ENCODE measurements at regions not wholly inside any gene's neighbourhood (a gene's known extent, or its start where the extent isn't known, plus 50 kb on each side); places are given as distances from the start of the nearest gene placed in this dataset.

DNA sequence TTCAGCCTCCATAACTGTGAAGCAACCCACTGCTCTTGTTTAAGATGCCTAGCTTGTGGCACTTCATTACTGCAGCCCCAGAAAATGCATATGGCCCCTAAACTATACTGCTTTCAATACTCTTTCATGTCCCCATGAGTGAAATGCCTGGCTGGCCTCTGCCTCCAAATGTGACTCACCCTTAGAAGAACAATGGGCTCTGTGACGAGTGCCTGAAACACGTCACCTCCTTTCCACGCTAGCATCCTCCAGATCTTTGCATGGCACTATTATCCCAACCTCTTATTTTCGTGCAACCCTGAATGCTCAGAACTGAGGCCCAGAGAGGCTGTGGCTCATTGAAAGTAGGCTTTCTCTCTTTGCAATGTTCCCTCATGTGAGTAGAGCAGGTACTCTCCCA lies 233.1 kb downstream of the CBLN1 start:
- CTCF ChIA-PET = no interaction called here

DNA sequence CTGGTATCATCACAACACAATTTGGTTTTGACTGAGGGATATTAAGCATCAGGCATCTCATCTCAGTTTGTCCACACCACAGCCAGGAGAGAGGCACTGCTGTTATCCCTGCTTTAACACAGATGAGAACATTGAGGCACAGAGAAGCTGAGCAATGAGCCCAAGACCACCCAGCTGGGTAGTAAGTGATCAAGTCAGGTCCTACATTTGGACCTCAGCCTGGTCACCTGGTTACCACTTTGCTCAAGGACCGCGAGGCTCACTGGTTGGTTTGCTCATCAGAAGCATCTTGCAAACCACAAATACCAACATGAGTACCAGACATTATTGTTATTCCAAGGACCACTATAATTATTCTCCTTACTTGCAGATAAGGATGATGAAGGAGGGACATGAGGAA lies 245.5 kb downstream of the CBLN1 start:
- TF ChIP-seq, protein P1, sequence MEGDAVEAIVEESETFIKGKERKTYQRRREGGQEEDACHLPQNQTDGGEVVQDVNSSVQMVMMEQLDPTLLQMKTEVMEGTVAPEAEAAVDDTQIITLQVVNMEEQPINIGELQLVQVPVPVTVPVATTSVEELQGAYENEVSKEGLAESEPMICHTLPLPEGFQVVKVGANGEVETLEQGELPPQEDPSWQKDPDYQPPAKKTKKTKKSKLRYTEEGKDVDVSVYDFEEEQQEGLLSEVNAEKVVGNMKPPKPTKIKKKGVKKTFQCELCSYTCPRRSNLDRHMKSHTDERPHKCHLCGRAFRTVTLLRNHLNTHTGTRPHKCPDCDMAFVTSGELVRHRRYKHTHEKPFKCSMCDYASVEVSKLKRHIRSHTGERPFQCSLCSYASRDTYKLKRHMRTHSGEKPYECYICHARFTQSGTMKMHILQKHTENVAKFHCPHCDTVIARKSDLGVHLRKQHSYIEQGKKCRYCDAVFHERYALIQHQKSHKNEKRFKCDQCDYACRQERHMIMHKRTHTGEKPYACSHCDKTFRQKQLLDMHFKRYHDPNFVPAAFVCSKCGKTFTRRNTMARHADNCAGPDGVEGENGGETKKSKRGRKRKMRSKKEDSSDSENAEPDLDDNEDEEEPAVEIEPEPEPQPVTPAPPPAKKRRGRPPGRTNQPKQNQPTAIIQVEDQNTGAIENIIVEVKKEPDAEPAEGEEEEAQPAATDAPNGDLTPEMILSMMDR (IDR thresholded peaks at IDR 0.05; ENCODE audit: control extremely low read depth, extremely low read depth, low read depth, missing control alignments) = no peak

More for the DNA sequence above, 233.1 kb downstream of the CBLN1 start:
- TF ChIP-seq, protein P1 (IDR thresholded peaks at IDR 0.05; ENCODE audit: control extremely low read depth, extremely low read depth, low read depth, missing control alignments) = no peak
- no peak for DNase-seq (ENCODE audit: extremely low spot score)
- POLR2A ChIA-PET = no interaction called here

DNA sequence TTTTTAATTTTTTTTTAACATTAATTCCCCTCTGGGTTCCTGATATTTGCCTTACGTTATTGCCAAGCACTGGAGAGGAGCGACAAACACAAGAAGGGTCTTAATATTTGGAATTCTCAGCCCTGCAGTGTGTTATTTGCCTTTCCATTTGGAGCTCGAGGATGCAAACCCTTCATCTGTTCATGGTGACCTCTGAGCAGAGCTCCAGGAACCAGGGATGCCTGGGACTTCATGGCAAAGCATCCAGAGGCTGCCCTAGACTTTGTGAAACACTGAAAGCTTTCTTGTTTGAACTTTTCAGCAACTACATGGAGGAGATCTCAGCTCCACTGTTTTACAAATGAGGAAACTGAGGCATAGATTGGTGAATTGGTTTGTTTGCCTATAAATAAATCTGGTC lies 254.2 kb downstream of the CBLN1 start:
- POLR2A ChIA-PET = no interaction called here
- DNase-seq (ENCODE audit: extremely low spot score) = no peak
- TF ChIP-seq, protein P1 (IDR thresholded peaks at IDR 0.05; ENCODE audit: control extremely low read depth, extremely low read depth, low read depth, missing control alignments) = no peak
- CTCF ChIA-PET = interaction anchor here (2.2 kb wide), 1 partner anchor 9 kb away, joined by 8 read pairs; no protein-coding TSS in a partner anchor

More for the DNA sequence above, 245.5 kb downstream of the CBLN1 start:
- CTCF ChIA-PET = no interaction called here
- DNase-seq (ENCODE audit: extremely low spot score) = no peak
- POLR2A ChIA-PET = no interaction called here

DNA sequence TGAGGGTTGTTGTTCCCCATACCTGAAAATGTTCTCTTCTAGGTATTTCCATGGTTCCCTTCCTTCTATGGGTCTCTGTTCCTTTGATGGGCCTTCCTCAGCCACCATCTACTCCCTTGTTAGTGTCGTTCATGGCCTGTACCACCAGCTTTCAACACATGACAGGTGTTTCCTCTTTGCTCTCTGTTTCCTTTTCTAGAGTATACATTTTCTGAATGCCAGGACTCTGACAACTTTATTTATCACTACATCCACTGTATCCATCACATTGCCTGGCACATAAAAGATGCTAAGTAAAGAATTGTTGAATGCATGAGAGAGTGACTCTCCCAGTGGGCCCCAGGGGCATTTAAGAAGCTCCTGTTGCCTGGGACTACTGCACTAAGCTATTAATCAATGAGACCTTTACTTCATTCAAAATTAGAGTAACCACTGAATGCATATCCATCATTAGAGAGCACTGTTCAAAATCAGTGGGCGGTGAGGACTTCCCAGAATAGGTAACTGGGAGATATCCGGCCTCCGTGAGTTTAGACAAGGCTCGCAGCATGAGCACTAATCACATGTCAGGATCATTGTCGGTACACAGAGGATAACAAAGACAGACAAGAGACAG lies 255.0 kb downstream of the CBLN1 start:
- CTCF ChIA-PET = interaction anchor here (2.2 kb wide), 1 partner anchor 9 kb away, joined by 8 read pairs; no protein-coding TSS in a partner anchor
- DNase-seq (ENCODE audit: extremely low spot score) = no peak
- POLR2A ChIA-PET = no interaction called here
- TF ChIP-seq, protein P1 (IDR thresholded peaks at IDR 0.05; ENCODE audit: control extremely low read depth, extremely low read depth, low read depth, missing control alignments) = no peak

DNA sequence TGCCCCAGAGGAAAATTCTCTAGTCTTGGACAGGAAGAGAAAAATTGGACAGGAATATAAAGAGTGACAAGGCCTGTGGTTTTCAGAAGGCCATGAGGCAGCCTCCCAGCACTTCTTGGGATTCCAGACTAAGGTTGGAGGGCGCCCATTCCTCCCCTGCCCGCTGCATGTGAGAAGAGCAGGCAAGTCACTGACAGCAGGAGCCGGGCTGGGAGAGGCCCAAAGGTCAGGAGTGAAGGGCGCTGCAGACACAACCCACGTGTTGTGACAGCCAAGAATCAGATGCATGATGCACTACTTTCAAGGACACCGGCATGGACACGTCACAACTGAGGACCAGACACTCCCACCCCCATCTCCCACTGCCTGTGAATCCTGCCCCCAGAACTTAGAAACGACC lies 256.7 kb downstream of the CBLN1 start:
- ChIA-PET POLR2A (no interaction called here), CTCF (no interaction called here)
- TF ChIP-seq, protein P1 (IDR thresholded peaks at IDR 0.05; ENCODE audit: control extremely low read depth, extremely low read depth, low read depth, missing control alignments) = no peak

DNA sequence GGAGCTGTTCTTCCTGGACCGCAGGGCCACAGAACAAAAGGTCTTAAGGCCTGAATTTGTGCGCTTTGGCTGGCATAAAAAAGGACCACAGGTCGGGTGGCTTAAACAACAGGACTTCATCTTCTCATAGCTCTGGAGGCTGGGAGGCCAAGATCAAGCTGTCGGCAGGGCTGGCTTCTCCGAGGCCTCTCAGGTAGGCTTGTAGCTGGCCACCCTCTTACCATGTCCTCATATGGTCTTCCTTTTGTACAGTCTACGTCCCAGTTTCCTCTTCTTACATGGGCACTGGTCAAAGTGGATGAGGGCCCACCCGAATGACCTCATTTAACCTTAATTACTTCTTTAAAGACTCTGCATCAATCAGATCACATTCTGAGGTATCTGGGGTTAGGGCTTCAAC lies 257.6 kb downstream of the CBLN1 start:
- TF ChIP-seq, protein P1 (IDR thresholded peaks at IDR 0.05; ENCODE audit: control extremely low read depth, extremely low read depth, low read depth, missing control alignments) = no peak
- DNase-seq (ENCODE audit: extremely low spot score) = no peak
- CTCF ChIA-PET = interaction anchor here (1.1 kb wide), 1 partner anchor 14 kb away, joined by 3 read pairs; no protein-coding TSS in a partner anchor
- POLR2A ChIA-PET = no interaction called here

More for the DNA sequence above, 256.7 kb downstream of the CBLN1 start:
- DNase-seq (ENCODE audit: extremely low spot score) = no peak
